B cell (primary cell): ENCODE measurements at regions not wholly inside any gene's neighbourhood (a gene's known extent, or its start where the extent isn't known, plus 50 kb on each side); places are given as distances from the start of the nearest gene placed in this dataset.

ENCODE experiments used
- CTCF ChIP-seq: fragments of 200-600 bp; IDR thresholded peaks from one replicate; pipeline ENCODE4 v1.8.0; 2022; ENCODE audit warnings: antibody characterized with exemption, mild to moderate bottlenecking
- EZH2 ChIP-seq: IDR thresholded peaks from 2 replicates; pipeline ENCODE4 v1.6.1; 2012; ENCODE audit warnings: borderline replicate concordance, low read depth, mild to moderate bottlenecking, moderate library complexity, low read length; ENCODE audit not compliant: insufficient read depth, poor library complexity, severe bottlenecking

GRCh38 chr20:47962286-47962963 lies 177.1 kb upstream of the SULF2 start:
- no peak for TF ChIP-seq CTCF
- TF ChIP-seq EZH2: no peak
